AG09309 (cell line): ENCODE measurements at regions not wholly inside any gene's neighbourhood (a gene's known extent, or its start where the extent isn't known, plus 50 kb on each side); places are given as distances from the start of the nearest gene placed in this dataset.

Source experiments
- DNase-seq: peaks from one replicate; pipeline ENCODE4 v3.0.0-alpha.2; 2010; ENCODE audit warnings: low read depth
- H3K4me3 ChIP-seq: 2 replicates; pipeline ENCODE4 v1.5.1; 2011; ENCODE audit warnings: mild to moderate bottlenecking, low read depth, low read length, moderate library complexity; ENCODE audit not compliant: control insufficient read depth
- TF ChIP-seq, protein P1 (sequence below): IDR thresholded peaks from 2 replicates; pipeline ENCODE4 v1.5.1; 2011; ENCODE audit warnings: mild to moderate bottlenecking, low read depth, low read length, inconsistent platforms; ENCODE audit not compliant: insufficient read depth, control insufficient read depth; ENCODE audit errors: missing control alignments

DNA sequence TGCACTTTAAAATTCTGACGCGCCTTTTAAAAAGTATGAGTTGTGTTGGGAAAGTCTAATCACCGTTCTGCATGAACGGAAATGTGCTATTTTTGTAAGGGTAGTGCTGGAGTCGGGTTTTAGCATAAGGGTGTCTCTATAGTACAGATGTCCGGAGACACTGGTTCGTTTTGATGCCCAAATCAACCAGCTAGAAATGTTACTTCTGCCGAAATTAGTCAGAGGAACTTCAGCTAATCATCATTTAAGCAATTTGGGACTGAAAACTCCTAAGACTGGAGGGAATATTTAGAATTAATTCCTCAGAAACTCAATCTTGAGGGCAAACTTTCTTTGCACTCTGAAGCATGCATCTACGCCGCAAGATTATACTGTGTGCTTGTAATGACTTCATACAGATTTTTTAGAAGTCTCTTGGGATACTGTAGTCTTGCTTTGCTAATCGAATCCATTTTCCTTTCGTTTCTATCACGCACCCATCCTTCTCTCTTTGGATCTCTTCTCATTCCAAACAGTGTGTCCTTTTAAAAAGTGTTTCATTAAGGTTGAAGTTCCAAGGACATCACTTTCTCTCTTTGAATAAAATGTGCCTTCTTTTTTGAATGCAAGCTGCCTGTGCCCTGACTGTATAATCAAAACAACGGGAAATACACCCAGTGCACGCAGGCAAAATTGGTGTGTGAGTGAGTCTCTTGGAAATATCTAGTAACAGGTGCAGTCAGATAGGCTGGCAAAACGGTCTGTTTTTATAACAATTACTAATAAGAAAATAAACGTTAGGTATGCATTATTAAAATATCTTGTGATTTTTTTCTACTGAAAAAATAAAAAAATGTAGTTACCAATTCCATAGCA is 270.9 kb upstream of the TCF4 start:
- TF ChIP-seq, protein P1, sequence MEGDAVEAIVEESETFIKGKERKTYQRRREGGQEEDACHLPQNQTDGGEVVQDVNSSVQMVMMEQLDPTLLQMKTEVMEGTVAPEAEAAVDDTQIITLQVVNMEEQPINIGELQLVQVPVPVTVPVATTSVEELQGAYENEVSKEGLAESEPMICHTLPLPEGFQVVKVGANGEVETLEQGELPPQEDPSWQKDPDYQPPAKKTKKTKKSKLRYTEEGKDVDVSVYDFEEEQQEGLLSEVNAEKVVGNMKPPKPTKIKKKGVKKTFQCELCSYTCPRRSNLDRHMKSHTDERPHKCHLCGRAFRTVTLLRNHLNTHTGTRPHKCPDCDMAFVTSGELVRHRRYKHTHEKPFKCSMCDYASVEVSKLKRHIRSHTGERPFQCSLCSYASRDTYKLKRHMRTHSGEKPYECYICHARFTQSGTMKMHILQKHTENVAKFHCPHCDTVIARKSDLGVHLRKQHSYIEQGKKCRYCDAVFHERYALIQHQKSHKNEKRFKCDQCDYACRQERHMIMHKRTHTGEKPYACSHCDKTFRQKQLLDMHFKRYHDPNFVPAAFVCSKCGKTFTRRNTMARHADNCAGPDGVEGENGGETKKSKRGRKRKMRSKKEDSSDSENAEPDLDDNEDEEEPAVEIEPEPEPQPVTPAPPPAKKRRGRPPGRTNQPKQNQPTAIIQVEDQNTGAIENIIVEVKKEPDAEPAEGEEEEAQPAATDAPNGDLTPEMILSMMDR = no peak
- no peak for DNase-seq
- H3K4me3 ChIP-seq = peak overlapping the region; percentile 34

GRCh38 chr18:55857956-55858355 is 270.0 kb upstream of the TCF4 start:
- DNase-seq = no peak
- TF ChIP-seq, protein P1 = no peak
- H3K4me3 ChIP-seq = no peak overlapping the region

DNA sequence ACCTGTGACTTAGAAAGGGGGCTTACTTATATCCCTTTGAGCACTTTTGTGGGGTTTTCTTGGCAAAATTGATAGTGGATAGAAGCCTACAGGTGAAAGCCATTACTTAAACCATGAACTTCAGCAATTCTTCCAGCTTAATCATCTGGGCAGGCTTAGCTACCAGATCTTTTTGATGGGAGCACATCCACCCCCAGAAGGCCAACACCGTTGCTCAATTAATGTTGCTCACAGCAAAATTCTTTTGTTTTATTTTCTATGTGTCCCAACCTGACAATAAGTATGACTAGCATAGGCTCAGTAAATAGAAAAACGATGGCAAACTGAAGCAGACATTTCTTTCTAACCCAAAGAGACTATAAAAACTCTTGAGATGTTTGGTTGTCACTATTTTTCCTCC is 269.4 kb upstream of the TCF4 start:
- DNase-seq = no peak
- H3K4me3 ChIP-seq = no peak overlapping the region
- TF ChIP-seq, protein P1 = no peak

DNA sequence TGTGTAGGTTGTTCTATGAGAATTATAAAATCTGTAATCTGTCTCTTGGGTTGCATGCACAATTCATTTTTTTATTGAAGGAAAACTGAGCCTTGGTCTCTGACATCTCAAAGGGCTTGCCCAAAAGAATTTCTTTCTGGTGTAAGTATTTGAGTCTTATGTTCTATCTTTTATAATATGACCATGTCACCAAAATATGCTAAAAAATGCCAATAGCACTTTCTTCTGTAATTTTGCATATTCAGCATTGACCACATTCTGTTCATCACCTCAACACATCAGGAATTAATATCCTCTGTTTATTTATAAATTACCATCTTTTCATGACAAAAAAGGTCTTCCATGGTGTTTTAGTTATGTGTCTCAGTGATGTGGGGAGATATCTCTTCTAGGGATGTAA is 268.7 kb upstream of the TCF4 start:
- DNase-seq = no peak
- TF ChIP-seq, protein P1 = no peak
- no peak overlapping the region for H3K4me3 ChIP-seq

- no peak for DNase-seq
- no peak overlapping the region for H3K4me3 ChIP-seq
- TF ChIP-seq, protein P1 = no peak
Measured at GRCh38 chr18:55856229-55856628, 268.2 kb upstream of the TCF4 start.

DNA sequence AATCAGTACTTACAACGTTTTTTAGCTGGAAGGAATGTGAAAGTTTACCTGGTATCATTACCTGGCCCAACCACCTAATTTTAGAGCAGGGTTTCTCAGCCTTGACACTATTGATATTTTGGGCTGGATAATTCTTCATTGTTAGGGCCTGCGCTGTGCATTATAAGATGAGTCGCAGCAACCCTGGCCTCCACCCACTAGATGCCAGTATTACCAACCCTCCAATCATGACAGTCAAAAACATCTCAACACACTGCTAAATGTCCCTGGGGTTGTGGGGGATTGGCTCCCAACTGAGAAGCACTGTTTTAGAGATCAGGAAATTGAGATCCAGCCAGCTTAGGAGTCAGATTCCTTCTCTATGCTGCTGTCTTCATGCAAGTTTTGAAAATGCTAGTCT is 265.3 kb upstream of the TCF4 start:
- DNase-seq = no peak
- H3K4me3 ChIP-seq = no peak overlapping the region
- TF ChIP-seq, protein P1 = no peak
